Heart left ventricle (tissue), 16 donors: ENCODE measurements at regions not wholly inside any gene's neighbourhood (a gene's known extent, or its start where the extent isn't known, plus 50 kb on each side); places are given as distances from the start of the nearest gene placed in this dataset.

Source experiments
- ATAC-seq, 4 donors: fragments of 200-7000 bp; cut with Tn5 transposase; one replicate each; pipeline ENCODE4 v1.9.1; 2020 to 2022; ENCODE audit warnings: moderate library complexity in 4 of 4, mild to moderate bottlenecking in 3 of 4, moderate number of reproducible peaks in 1 of 4
- DNase-seq, 5 donors: peaks; one replicate each; pipeline ENCODE4 v3.0.0-alpha.2; 2020
- H3K27ac ChIP-seq, 12 donors: fragments of 200-600 bp; sonication (generic) in 4 of 12; one replicate each; pipeline versions ENCODE4 v1.5.0 to v1.8.0; 2016 to 2022; ENCODE audit warnings: mild to moderate bottlenecking in 2 of 12
- H3K27me3 ChIP-seq, 9 donors: fragments of 200-600 bp; sonication (generic) in 2 of 9; one replicate each; pipeline versions ENCODE4 v1.5.1 to v1.8.0; 2016 to 2022; ENCODE audit warnings: mild to moderate bottlenecking in 3 of 9
- H3K36me3 ChIP-seq, 9 donors: fragments of 200-600 bp; sonication (generic) in 2 of 9; one replicate each; pipeline versions ENCODE4 v1.5.0 to v1.8.0; 2018 to 2022; ENCODE audit warnings: mild to moderate bottlenecking in 2 of 9
- H3K4me1 ChIP-seq, 12 donors: fragments of 200-600 bp; sonication (generic) in 4 of 12; one replicate each; pipeline versions ENCODE4 v1.5.0 to v1.8.0; 2016 to 2022; ENCODE audit warnings: mild to moderate bottlenecking in 3 of 12
- H3K4me3 ChIP-seq, 12 donors: fragments of 200-600 bp; sonication (generic) in 4 of 12; one replicate each; pipeline versions ENCODE4 v1.5.0 to v1.8.0; 2017 to 2022; ENCODE audit warnings: mild to moderate bottlenecking in 9 of 12, moderate library complexity in 4 of 12
- H3K9me3 ChIP-seq, 12 donors: fragments of 200-600 bp; sonication (generic) in 4 of 12; one replicate each; pipeline versions ENCODE4 v1.5.0 to v1.8.0; 2016 to 2022; ENCODE audit warnings: mild to moderate bottlenecking in 1 of 12
- CTCF ChIP-seq, 12 donors: fragments of 200-600 bp; sonication (generic) in 4 of 12; IDR thresholded peaks; one replicate each; pipeline versions ENCODE4 v1.5.0 to v1.8.0; 2018 to 2022; ENCODE audit warnings: antibody characterized with exemption in 12 of 12, mild to moderate bottlenecking in 5 of 12
- POLR2A ChIP-seq, 2 donors: fragments of 450-650 bp; IDR thresholded peaks; one replicate each; pipeline ENCODE4 v1.6.1; 2017; ENCODE audit warnings: antibody characterized with exemption in 2 of 2, mild to moderate bottlenecking in 2 of 2, moderate library complexity in 2 of 2
- WGBS, 4 donors: extraction: QIAGEN DNeasy Blood & Tissue Kit in 2 of 4; methylation state at CpG; one replicate each; pipeline versions ENCODE4 v1.1.5 to v1.1.7; 2013 to 2018; 5-methylcytosine and 5-hydroxymethylcytosine counted together
- intact Hi-C, 10 donors: fragments of 100-400 bp; cut with DNase I; formaldehyde crosslinking; loops; one replicate each; pipeline versions ENCODE4 v1.11.1 to v1.14.2; 2022
- donor health status: ischemic (EF 13 %, LVEDD 7.1; RV severe dilation, severe dysfunction).
- donor health status: healthy with polysubstance abuse.
- donor health status: DM: no; HTN: yes; CAD: no.
- donor health status: DM: no; HTN: no; CAD: no.
- donor health status: ischemic (EF 25% LVEDD 6.9; RV normal size, moderate dysfunction).
- donor health status: ischemic (EF 25% LVEDD 5.7; RV mildly dilated, moderate dysfunction).
- donor health status: healthy.
- donor health status: DM: yes; HTN: yes; CAD: no.
- donor health status: ischemic (EF 35%, LVEDD 5.7; RV mildly dilated, moderate dysfunction).
- donor health status: nonischemic (EF 11% LVEDD 7.7; RV severe dilation, severe dysfunction).
- donor health status: DM: yes; HTN: yes; CAD: no.
- donor health status: PGD.
- donor health status: ischemic (EF 29% LVEDD 5.4; RV normal size, mild dysfunction).
- donor health status: nonischemic (EF 23%, LVEDD 6.1; RV moderate dilation, normal function).

GRCh38 chr12:104846056-104846767 lies 111.9 kb downstream of the SLC41A2 start:
- ATAC-seq (no peak), DNase-seq (no peak)
- TF ChIP-seq POLR2A (IDR thresholded peaks at IDR 0.05) (no peak), CTCF (IDR thresholded peaks at IDR 0.05) (no peak)
- Histone ChIP-seq H3K4me1 (peaks cover 0 to 4% (median 0%) of the 10 kb centered on the region in 12 donors), H3K4me3 (no peak overlapping the region), H3K27ac (no peak overlapping the region), H3K27me3 (no peaks in the 10 kb centered on the region), H3K36me3 (no peaks in the 10 kb centered on the region), H3K9me3 (no peaks in the 10 kb centered on the region)
- intact Hi-C loops, result loop anchor here in 1 of 10 donors (10.0 kb wide), 1 partner anchor 111 kb away; no protein-coding TSS in a partner anchor
- 64 to 94% (median 84%) methylated on average over 2 of the region's 2 CpGs for WGBS, 4 donors

GRCh38 chr12:104844123-104844522 lies 114.0 kb downstream of the SLC41A2 start:
- intact Hi-C loops, result loop anchor here in 1 of 10 donors (10.0 kb wide), 1 partner anchor 109 kb away; no protein-coding TSS in a partner anchor
- Histone ChIP-seq H3K27ac (no peak overlapping the region), H3K27me3 (no peaks in the 10 kb centered on the region), H3K4me1 (peaks cover 0 to 4% (median 0%) of the 10 kb centered on the region in 12 donors), H3K9me3 (no peaks in the 10 kb centered on the region), H3K36me3 (no peaks in the 10 kb centered on the region), H3K4me3 (no peak overlapping the region)
- DNase-seq, result no peak
- no peak for TF ChIP-seq CTCF (IDR thresholded peaks at IDR 0.05)
- TF ChIP-seq POLR2A (IDR thresholded peaks at IDR 0.05), result no peak
- 96 to 98% (median 96%) methylated on average over 1 of the region's 1 CpG for WGBS, 4 donors
- no peak for ATAC-seq

- no peaks in the 10 kb centered on the region for H3K4me1 ChIP-seq
- WGBS, 4 donors, result 91 to 98% (median 96%) methylated on average over 1 of the region's 1 CpG
- intact Hi-C loops, result loop anchor here in 1 of 10 donors (10.0 kb wide), 1 partner anchor 105 kb away; no protein-coding TSS in a partner anchor
- DNase-seq, result no peak
- H3K36me3 ChIP-seq, result no peaks in the 10 kb centered on the region
- TF ChIP-seq CTCF (IDR thresholded peaks at IDR 0.05), result no peak
- no peak for TF ChIP-seq POLR2A (IDR thresholded peaks at IDR 0.05)
- no peak overlapping the region for H3K4me3 ChIP-seq
- H3K9me3 ChIP-seq, result no peaks in the 10 kb centered on the region
- H3K27me3 ChIP-seq, result no peaks in the 10 kb centered on the region
- no peak for ATAC-seq
- H3K27ac ChIP-seq, result no peak overlapping the region
Observed at GRCh38 chr12:104840262-104840661, 117.8 kb downstream of the SLC41A2 start.

GRCh38 chr12:104835317-104835716 lies 122.8 kb downstream of the SLC41A2 start:
- Histone ChIP-seq H3K36me3 (no peaks in the 10 kb centered on the region), H3K27ac (no peak overlapping the region), H3K4me1 (no peaks in the 10 kb centered on the region), H3K9me3 (no peaks in the 10 kb centered on the region), H3K27me3 (no peaks in the 10 kb centered on the region), H3K4me3 (no peak overlapping the region)
- DNase-seq, result no peak
- no peak for ATAC-seq
- TF ChIP-seq CTCF (IDR thresholded peaks at IDR 0.05) (no peak), POLR2A (IDR thresholded peaks at IDR 0.05) (no peak)
- 78 to 90% (median 81%) methylated on average over 2 of the region's 2 CpGs for WGBS, 4 donors
- intact Hi-C loops, result no loop called here
